ENCODE measurements at regions not wholly inside any gene's neighbourhood (a gene's known extent, or its start where the extent isn't known, plus 50 kb on each side); places are given as distances from the start of the nearest gene placed in this dataset.

- TF ChIP-seq POLR2A (IDR thresholded peaks at IDR 0.05) (no peak), CTCF (IDR thresholded peaks at IDR 0.05) (no peak)
These were observed 242.4 kb downstream of the TMA16 start for GRCh38 chr4:163736876-163737275.
